ENCODE measurements at regions not wholly inside any gene's neighbourhood (a gene's known extent, or its start where the extent isn't known, plus 50 kb on each side); places are given as distances from the start of the nearest gene placed in this dataset.
"Not testable (repeated sequence)": the region's sequence is repeated elsewhere in the genome, so short reads cannot be mapped to it uniquely, and the experiment has no call there.

- no peak for DNase-seq
These were observed 79.7 kb upstream of the IGFBP5 start for GRCh38 chr2:216775043-216775453.

DNA sequence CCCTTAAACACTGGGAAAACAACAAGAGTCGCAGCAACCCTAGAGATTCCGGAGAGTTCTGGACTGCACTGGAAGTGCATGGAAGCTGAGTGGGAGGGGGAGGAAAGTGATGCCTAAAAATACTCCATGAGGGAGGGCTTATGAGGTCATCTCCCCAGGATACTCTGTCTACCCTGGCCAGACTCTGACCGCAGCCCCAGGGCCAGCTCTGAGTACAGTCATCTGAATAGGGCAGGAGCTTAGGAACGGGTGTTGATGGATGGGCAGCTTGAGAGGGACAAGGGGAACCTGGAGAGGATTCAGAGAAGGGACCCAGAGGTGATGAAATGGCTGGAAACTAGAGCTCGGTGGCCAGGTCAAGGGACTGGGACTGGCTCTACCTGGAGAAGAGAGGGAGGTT, 79.3 kb upstream of the IGFBP5 start:
- DNase-seq, result peak; percentile 42

GRCh38 chr2:216774180-216774579, 78.8 kb upstream of the IGFBP5 start:
- DNase-seq, result no peak

DNA sequence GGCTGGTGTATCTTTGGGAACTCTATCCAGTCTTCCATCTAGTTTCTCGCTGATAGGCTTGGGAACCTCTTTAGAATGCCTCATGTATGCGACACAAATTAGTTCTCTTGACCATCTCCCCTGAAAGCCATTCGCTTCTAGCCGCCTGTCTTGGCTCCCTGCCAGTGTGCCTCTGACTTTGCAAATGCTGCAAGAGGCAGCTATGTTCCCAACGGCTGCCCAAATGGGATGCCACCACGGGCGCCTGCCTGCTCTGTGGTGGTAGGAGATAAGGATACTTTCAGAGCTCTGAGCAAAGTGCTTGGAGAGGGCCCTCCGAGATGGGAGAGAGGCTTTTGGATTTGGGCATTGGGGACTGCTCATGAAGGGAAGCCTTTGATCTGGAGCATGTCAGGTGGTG, 77.7 kb upstream of the IGFBP5 start:
- DNase-seq, result no peak

- no peak for DNase-seq
These were observed 75.4 kb upstream of the IGFBP5 start for GRCh38 chr2:216770717-216771116.

GRCh38 chr2:216770050-216770449, 74.7 kb upstream of the IGFBP5 start:
- no peak for DNase-seq

- DNase-seq, result no peak
These were observed 74.3 kb upstream of the IGFBP5 start for GRCh38 chr2:216769626-216770025.

GRCh38 chr2:216768908-216769411, 73.6 kb upstream of the IGFBP5 start:
- no peak for DNase-seq

DNA sequence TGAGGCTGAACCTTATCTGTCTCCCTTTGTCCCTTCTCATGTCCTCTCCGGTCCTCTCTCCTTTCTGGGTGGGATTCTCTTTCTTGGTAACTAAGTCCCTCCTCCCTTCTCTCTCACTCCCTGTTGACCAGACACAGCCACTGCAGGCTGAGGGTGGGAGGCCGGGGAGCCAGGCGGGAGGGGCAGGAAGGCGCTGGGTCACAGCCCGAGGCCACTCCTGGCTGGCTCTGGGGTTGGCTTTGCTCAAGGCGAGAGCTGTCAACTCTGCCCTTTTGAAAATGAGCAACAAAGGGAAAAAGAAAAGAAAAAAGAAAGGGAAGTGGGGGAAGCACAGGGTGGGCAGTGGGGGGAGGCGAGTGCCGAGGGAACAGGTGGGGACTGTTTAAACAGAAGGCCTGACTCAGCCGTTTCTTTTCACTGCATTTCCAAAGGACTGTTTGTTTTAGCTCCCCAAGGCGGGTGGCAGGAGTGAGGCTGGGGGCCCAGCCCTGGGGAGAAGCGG, 70.5 kb upstream of the IGFBP5 start:
- DNase-seq, result no peak

DNA sequence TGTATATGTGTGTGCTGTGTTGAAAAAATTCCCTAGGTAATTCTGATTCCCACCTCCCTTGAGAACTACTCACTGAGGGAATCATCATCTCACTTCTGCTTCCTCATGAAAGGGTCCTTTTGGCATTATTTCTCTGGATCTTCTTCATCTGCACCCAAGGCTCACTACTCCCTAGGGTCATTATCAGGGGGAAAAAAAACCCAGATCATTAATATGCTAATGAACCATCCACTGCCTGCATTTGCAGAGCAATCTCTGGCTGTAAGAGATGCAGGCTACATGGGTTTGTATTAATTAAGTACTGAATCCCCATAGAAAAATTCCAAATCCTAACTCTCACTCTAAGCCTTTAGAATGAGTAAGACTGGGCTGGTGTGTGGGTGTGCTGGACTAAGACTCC, 68.0 kb upstream of the IGFBP5 start:
- DNase-seq, result no peak

DNA sequence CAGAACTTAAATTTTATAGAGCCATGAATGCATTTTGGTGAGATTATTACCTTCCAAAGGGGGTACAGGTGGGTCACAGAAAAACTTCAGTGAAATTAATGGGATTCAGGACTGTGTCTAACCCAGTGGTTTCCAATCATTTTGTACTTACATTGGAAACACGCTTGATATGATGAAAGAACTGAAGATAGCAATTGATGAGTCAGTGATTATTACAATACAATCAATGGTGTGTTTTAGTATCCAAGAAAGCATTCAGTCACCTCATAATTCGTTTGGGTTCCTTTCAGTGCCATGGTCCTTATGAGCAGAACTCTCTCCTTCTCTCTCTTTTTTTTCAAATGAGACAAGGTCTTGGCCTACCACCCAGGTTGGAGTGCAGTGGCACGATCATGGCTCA, 66.5 kb upstream of the IGFBP5 start:
- no peak for DNase-seq

DNA sequence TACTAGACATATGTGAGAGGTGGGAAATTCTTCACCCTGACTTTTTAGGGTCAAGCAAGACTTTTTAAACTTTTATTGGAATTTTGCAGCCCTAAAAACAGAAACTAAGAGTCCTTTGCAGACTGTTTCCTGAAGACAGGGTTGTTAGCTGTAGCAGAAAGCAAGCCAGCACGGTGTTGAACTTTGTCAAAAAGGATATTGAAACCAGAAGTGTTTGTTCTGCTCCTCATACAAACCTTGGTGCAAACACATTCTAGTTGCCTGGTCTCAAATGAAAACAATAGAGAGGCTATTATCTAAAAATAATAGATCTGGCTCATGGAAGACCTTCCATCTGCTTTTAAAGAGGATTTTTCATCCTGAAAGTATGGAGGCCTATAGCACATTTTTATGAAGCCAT, 65.8 kb upstream of the IGFBP5 start:
- no peak for DNase-seq

DNA sequence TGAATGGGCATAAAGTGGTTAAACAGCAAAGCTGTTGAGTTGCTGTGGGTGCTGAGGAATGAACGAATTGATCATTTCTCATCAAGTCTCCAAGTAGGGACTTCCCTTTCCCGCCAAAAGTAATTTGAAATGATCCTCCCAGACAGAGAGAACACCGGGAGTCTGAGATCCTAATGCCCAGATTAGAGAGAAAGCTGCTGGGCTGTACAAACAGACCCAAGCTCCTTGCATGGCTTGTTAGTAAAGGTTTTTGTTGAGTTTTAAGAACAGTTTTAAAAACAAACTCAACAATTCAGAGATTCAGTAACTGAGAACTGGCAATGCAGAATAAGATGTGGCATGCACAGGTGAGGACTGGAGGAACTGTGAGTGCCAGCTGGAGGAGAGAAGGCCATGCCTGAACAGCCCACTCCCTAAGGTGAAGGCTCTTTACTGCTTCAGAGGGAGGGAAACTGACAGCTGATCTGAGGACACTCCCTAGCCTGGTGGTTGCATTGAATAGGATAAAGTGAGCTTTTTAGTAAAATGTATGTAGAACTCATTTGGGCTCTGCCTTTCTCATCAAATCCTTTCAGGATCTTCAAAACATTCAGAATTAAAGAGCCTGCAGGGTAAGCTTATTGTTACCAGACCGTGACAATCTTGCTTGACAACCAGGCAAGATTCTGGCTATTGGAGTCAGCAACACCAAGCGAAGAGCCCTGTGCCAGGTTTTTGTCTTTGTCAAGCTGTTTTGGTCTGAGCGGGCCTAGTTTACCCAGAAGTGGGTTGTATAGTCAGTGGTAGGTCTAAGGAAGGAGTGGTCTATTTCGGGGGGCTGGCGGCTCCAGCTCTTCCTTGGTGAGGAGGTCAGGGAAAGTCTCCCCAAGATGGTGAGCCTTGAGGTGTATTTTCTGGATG, 63.2 kb upstream of the IGFBP5 start:
- no peak for DNase-seq

DNA sequence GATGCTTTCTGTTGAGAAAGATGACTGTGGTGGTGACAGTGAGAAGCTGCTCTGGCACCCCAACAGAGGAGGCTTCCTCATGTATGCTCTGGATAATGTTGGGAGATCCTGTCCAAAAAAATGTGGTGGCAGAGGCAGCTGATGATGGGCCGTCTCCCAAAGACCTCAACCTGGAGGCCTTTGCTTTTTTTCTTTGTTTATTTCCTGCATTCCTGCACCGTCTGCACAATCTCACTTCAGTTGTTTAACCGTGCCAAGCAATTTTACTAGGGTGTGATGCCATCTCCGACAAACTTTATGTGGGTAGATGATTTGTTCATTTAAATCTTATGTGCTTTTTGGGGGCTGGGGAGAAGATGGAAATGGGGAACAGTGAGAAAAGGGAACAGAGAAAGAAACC, 62.2 kb upstream of the IGFBP5 start:
- no peak for DNase-seq

DNA sequence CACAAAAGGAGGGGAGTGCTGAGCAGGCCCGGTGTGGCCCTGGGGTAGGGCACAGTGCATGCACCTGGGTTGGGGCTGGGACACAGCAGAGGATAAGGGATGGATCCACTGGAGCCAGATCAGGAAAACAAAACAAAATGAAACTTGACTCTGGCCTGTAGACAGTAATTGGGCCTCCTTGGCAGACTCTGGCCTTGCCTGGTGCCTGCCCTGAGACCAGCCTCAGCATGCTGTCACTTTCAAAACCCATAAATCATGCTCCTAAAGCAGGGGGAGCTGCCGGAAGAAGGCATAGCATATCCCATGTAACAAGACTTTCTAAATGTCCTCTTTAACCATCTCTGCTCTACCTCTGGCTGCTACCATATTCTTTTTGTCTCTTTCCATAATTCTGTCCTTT, 61.1 kb upstream of the IGFBP5 start:
- DNase-seq, result no peak

GRCh38 chr2:216754812-216755211, 59.5 kb upstream of the IGFBP5 start:
- DNase-seq, result no peak

- DNase-seq, result no peak
These were observed 59.0 kb upstream of the IGFBP5 start for GRCh38 chr2:216754336-216754735.

DNA sequence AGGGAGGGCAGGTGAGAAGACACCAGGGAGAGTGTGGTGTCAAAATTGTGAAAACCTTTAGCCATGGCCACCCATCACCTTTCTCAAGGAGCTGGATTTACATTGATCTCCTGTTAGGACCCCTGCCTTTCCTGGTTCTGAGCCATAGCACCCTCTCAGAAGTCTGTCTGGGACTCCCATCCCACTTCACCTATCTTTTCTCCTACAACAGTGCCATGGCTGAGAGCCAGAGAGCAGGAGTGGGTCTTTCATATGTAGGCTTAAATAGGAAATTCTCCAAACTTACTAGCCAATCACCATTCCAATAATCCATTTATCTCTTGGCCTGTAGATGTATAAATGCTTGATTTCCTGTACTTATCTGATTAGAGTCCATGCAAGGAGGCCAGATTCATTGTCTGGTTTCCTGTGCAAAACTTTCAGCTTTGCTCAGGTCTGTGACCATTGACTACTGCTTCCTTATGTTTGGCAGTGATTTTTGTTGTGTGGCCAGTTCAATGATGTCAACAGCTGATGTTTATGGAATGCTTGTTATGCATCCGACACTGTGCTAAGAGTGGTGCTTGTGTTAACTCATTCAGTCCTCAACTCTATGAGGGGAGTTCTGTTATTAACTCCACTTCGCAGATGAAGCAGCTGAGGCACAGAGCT, 57.6 kb upstream of the IGFBP5 start:
- DNase-seq, result no peak

- DNase-seq, result not testable (repeated sequence)
These were observed 55.4 kb upstream of the IGFBP5 start for GRCh38 chr2:216750750-216751149.

- not testable (repeated sequence) for DNase-seq
These were observed 50.9 kb upstream of the IGFBP5 start for GRCh38 chr2:216746268-216746667.

DNA sequence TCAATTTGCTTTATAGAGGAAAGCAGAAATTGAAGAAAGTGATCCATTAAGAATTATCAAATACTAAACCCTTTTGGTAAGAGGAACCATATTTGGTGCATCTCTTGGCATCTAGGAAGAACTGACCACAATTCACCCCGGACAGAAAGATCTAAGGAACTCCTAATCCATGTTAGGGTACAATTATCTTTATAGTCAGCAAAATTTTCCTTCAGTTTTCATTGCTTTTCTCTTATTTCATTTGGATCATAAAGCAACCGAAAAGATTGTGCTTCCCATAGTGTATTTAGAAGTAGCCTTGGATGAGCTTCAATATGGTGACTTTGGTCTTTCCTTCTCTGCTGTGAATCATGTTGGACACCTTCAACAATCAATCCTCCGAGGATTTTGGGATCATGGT, 50.1 kb upstream of the IGFBP5 start:
- DNase-seq, result no peak
